ENCODE measurements at regions not wholly inside any gene's neighbourhood (a gene's known extent, or its start where the extent isn't known, plus 50 kb on each side); places are given as distances from the start of the nearest gene placed in this dataset.
"Not testable (repeated sequence)": the region's sequence is repeated elsewhere in the genome, so short reads cannot be mapped to it uniquely, and the experiment has no call there.

DNA sequence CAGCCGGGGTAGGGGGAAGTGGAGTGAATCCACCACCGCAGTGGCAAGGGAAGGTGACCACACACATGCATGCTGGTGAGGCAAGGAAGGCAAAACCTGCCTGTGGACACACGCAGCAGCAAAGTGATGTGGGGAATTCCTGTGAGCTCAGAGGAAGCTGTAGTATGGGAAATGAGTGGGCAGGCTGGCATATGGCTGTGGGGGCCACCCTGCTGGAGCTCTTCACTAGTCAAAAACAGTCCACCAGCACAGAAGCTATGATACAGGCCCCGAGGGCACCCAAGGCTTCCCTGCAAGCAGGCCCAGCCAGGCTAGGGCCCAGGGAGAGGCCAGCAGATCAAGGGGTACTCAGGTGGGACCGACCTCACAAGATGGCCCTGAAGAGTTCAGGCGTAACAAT lies 239.1 kb downstream of the CHM start:
- no peak for DNase-seq

DNA sequence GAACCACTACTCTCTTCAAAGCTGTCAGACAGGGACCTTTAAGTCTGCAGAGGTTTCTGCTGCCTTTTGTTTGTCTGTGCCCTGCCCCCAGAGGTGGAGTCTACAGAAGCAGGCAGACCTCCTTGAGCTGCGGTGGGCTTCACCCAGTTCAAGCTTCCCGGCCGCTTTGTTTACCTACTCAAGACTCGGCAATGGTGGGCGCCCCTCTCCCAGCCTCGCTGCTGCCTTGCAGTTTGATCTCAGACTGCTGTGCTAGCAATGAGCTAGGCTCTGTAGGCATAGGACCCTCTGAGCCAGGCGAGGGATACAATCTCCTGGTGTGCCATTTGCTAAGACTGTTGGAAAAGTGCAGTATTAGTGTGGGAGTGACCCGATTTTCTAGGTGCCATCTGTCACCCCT lies 275.0 kb downstream of the CHM start:
- DNase-seq, result not testable (repeated sequence)

DNA sequence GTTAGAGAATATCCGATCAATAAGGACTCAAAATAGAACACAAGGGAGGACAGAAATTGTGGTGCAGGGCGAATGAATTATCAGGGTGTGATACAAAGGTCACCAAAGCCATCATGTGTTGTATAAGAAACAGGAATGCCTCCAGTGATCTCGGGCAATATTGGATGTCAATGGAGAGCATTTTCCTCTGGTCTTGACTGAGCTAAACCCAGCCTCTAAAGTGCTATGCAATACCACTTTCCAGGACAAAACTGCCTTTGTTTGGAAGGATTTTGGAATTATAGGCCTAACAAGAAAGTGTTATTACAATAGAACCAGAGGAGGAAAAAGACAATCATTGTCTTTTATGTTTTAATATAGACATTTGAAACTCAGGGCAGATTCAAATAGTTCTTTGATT lies 281.7 kb downstream of the CHM start:
- DNase-seq, result no peak

DNA sequence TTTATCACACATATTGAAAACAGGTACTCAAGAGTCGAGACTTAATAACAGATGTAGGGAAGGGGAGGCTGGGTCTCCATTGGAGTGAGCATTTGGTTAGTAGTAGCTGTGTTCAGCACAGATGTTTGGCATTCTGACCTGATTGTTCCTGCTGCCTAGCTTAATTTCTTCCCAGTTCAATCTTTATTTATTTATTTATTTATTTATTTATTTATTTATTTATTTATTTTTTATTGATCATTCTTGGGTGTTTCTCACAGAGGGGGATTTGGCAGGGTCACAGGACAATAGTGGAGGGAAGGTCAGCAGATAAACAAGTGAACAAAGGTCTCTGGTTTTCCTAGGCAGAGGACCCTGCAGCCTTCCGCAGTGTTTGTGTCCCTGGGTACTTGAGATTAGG lies 324.3 kb downstream of the CHM start:
- not testable (repeated sequence) for DNase-seq

DNA sequence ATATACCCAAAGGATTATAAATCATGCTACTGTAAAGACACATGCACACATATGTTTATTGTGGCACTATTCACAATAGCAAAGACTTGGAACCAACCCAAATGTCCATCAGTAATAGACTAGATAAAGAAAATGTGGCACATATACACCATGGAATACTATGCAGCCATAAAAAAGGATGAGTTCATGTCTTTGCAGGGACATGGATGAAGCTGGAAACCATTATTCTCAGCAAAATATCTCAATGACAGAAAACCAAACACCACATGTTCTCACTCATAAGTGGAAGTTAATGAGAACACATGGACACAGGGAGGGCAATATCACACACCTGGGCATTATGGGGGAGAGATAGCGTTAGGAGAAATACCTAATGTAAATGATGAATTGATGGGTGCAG lies 323.8 kb upstream of the POF1B start:
- DNase-seq, result not testable (repeated sequence)

DNA sequence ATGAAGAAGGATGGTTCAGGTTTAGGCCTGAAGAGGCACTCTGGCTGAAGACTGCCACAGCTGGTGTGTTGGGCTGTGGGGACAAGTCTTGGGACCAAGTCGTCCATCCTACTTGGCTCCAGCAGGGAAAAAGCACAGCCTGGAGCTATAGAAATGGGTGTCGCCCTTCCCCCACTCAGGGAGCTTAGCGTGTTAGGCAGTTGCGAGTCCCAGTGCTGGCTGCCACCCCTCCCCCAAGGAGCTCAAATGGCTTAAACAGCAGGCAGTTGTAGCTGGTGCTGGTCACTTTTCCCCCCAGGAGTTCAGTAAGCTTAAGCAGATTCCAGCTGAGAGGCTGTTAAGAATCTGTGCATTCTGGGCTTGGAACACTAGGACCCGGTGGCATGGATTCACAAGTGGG lies 319.5 kb upstream of the POF1B start:
- no peak for DNase-seq

DNA sequence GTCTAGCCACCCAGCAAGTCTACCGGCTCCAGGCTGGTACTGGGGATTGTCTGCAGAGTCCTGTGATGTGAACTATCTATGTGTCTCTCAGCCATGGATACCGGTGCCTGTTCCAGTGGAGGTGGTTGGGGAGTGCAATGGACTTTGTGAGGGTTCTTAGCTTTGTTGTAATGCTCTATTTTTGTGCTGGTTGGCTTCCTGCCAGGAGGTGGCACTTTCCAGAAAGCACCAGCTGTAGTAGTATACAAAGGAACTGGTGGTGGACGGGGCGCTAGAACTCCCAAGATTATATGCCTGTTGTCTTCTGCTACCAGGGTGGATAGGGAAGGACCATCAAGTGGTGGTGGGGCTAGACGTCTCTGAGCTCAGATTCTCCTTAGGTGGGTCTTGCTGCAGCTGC lies 306.4 kb upstream of the POF1B start:
- no peak for DNase-seq

DNA sequence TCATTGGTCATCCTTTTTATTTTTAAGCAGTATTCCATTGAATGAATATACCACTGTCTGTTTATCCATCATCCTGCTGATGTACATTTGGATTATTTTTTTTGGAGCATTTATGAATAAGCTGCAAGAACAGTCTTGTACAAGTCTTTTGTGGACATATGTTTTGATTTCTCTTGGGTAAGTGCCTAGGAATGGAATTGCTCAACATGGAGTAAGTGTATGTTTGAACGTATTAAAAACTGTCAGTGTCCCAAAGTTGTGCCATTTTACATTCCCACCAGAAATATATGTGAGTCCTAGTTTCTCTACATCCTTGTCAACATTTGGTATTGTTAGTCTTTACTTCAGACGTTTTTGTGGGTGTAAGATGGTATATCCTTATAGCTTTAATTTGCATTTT lies 287.0 kb upstream of the POF1B start:
- DNase-seq, result no peak

DNA sequence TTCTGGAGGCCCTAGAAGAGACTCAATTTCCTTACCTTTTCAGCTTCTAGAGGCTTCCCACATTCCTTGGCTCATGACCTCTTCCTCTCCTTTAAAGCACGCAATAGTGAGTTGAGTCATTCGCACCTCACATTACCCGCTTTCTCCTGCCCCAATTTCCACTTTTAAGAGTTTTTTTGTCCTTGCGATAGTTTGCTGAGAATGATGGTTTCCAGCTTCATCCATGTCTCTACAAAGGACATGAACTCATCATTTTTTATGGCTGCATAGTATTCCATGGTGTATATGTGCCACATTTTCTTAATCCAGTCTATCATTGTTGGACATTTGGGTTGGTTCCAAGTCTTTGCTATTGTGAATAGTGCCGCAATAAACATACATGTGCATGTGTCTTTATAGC lies 284.5 kb upstream of the POF1B start:
- not testable (repeated sequence) for DNase-seq

DNA sequence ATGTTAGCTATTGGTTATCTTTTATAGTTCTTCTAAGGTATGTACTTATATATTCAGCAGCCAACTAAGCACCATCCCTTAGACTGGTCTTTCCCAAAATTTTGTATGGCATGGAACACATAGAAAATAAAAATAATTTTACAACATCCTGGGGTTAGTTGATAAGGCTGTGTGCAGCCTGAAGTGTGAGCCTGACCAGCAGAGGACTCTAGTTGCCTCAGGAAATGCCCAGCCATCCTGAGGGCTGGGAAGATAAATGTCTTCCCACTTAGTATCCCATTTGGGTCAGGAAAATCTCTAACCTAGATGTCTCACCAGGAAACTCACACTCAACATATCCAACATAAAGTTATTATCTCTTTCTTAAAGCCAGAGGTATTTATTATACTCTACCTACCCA lies 251.4 kb upstream of the POF1B start:
- DNase-seq, result no peak

DNA sequence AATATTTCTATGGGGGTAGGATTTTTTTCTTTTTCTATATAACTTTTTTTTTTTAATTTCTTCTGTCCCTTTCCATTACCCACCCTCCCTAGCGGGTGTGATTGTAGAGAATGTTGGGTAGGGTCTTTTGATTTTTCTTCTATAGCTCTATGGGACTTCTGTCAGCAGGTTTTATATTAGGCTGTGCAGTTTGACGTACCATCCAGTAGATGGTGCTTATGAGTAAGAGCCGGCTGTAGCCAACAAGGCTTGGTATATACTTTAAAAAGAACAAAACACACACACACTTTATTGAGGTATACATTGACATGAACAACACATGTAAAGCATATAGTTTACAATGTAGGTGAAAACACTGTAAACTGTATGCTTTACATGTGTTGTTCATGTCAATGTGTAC lies 247.9 kb upstream of the POF1B start:
- DNase-seq, result no peak

DNA sequence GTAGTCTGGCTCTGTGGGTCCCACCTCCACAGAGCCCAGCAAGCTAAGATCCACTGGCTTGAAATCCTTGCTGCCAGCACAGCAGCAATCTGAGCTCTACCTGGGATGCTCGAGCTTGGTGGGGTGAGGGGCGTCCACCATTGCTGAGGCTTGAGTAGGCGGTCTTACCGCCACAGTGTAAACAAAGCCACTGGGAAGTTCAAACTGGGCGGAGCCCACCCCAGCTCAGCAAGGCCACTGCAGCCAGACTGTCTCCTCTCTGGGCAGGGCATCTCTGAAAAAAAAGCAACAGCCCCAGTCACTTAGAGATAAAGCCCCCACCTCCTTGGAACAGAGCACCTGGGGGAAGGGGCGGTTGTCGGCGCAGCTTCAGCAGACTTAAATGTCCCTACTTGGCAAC lies 243.2 kb upstream of the POF1B start:
- no peak for DNase-seq

DNA sequence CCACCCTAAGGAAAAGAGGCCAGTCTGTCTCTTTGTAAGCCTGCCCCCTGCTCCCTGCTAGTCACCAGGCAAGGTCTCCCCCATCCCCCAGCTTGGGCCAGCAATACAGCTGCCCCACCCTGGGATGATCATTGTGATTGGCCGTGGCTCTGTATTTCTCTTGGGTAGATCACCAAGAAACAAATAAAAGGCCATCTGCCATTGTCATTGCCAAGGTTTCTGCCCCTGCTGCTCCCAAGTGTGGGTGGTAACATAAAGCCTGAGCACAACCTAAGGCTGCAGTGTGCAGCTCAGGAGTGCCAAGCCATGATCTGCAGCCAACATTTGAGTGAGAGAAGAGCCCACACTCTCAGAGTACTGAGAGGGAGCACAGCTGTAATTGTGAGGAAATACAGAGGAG lies 241.0 kb upstream of the POF1B start:
- DNase-seq, result no peak

DNA sequence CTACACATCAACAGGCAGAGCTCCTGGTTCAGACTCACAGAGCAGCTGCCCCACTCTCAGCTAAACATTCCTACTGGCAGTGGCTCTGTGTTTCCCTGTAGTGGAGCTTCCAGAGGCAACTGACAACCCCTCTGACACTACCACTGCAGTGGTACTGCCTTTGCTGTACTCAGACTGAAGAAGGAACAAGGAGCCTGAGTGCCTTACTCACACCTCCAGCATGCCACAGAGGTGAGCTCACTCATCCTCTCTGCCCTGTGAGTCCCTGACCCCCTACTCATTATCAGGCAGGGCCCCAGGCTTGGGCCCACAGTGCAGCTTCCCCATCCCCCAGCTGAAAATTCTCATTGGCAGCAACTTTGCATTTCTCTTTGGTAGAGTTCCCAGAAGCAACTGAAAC lies 240.5 kb upstream of the POF1B start:
- DNase-seq, result no peak

DNA sequence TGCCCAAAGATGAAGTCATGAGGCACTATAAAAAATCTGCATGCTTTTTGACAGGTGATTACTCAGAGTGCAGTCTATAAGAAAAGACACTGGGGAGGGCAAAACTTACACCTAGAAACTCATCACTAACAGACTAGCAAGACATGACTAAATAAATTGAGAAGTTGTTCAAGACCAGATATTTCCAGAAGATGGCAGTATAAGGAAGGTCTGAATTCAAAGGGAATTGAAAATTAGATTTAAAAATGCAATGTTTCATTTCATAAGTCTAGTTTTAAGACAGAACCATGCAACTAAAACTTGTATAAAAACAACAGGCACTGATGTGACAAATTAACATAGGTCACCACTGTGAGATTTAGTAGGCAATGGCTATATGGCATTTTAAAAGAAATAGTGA lies 232.5 kb upstream of the POF1B start:
- peak; percentile 0 for DNase-seq

DNA sequence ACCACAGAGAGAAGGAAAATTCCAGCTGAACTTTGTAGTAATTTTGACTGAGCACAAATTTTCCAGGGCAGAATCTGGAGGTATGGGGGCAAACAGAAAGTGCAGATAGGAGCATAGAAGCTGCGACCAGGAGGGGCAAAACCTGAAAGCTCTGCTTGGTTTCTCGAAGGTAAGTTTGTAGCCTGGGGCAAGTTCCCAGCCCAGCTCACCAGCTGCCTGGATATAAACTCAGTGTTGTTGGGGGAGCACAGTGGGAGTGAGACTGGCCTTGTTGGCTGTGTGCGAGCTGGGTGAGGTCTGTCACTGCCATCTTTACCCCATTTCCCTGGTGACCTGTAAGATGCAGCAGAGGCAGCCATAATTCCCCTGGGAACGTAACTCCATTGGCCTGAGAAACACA lies 213.5 kb upstream of the POF1B start:
- DNase-seq, result no peak

DNA sequence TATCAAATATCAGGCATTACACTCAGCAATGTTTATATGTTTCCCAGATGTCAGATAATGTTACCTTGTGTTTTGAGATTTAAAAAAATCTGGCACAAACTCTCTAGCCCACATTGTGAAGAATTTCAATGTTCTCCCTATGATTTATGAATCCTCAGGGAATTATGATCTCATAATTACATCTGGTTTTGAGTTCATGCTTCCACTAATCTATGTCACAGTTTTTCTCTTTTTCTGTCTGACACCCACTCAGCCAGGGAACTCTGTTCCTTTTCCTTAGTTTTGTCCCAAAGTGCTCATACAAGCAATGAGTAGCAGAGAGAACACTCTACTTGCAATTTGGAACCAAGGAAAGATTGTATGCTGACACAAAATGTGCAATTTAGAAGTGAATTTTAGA lies 212.1 kb upstream of the POF1B start:
- no peak for DNase-seq

DNA sequence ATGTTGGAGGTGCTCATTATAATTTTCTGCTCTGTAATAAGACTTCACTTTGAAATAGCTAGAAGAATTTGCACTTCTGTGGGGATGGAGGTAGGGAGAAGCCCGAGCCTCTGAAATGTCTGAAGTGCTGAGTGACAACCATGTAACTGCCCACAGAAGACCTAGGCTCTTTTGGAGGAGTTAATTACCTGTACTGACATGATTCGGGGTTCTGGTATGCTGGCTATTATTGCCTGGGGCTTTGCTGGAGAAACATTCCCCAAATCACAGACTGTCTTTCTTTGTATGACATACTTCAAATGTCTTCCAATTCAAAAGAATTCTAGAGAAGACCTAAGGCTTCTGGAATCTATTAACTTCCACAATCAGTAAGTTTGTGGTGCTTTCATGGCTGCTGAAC lies 211.2 kb upstream of the POF1B start:
- DNase-seq, result no peak

DNA sequence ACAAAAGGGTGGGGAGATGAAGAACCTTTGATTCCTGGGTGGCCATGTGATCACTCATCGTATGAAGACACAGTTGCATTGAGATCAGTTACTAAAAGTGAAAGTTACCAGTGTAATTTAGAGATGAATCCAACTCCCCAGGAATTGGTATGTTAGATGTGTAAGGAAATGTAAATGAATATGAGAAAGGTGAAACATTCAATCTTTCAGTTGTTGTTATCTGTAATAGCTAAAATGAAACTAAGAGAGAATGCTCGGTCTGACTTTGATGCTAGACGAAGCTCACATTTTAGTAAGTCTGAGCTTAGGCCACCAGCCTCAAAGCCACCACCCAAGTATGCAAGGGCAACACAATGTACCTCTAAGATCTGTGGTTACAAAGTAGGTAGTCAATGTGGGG lies 194.3 kb upstream of the POF1B start:
- DNase-seq, result no peak

DNA sequence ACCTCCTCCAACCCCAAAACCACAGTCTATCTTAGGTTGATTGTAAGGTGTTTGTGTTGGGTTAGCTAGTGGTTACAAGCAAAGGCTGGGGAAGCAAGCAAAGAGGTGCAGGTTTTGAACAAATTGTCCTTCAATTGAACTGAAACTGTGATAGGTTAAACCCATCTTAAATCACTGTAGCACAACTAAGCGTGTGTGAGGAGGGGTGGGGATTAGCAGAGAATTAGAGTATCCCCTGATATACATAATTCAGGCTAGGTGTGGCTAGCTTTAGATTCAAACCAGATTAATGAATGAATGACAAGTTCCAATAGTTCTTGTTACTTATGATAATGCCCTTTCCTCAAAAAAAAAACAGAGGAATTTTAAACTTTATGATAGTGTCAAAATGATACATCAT lies 191.0 kb upstream of the POF1B start:
- no peak for DNase-seq

DNA sequence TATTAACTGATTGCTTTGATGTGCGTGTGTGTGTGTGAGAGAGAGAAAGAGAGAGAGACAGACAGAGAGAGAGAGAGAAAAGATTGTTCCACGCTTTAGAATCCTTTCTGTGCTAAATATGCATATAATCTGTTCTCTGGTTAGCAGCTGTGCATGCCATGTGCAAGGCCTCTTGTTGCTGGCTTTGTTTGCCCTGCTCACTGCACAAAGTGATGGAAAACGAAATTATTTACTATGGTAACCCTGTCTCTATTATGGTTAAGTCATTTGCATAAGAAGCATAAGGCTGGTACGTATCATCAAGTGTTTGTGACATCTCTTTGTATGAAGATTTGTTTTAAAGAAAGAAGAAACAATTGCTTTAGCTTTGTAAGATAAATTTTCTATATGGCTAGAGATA lies 190.2 kb upstream of the POF1B start:
- no peak for DNase-seq

DNA sequence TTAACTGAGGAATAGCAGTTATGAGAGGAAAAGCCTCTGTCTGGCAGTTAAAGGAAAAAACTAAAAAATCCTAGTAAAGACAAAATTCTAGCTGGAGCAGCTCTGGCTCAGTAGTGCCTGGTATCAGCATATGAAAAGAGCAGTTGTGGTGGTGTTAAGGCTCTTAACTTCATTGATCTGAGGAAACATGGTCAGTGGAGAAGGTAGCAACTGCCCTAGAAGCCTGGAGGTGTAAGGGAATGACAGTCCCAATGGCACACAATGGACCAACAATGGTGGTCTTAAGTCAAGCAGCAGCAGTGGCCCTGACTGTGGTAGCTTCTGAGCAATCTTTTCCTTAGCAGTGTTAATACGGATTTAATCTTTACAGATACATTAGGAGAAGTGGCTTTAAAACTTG lies 189.6 kb upstream of the POF1B start:
- DNase-seq, result no peak

DNA sequence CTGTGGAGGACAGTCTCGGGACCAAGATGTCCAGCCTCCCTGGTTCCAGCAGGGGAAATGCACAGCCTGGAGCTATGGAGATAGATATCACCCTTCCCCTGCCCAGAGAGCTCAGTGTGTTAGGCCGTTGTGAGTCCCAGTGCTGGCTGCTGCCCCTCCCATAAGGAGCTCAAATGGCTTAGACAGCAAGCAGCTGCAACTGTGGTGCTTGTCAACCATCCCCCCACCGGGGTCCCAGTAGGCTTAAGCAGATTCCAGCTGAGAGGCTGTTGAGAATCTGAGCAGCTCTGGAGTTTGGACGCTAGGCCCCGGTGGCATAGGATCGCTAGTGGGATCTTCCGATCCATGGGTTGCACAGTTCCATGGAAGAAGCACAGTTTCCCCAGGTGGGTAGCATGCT lies 181.8 kb upstream of the POF1B start:
- DNase-seq, result no peak

DNA sequence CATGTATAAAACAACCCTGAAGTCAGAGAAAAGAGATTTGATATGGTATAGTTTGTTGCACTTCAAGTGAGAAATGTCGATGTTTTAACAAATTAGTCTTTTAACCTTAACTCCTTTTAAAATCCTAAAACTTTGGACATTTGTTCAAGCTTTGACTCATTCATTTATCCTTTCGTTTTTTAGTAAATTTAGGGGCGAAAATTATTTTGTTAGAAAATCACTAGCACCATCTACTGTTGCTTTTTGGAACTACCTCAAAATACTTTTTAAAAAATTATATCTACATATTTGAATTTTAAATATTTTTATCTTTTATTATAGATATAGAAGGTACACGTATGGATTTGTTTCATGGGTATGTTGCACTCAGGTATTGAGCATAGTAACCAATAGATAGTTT lies 165.1 kb upstream of the POF1B start:
- peak; percentile 1 for DNase-seq

DNA sequence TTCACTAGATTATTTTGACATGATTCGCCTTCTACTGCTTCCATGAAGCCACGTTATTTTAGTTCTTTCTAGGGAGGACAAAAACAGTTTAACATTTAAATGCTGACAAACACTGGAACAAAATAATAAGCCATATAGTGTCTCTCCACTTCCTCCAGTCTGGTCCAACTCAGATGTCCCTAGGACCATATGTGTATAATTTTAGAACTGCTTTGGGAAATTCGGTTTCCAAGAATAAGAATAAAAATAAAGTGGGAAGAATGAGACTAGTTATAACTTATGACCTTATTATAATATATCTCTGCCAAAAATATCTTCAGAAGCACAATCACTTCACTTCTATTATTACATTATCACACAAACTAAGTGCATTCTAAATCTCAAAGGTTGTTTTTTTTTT lies 164.4 kb upstream of the POF1B start:
- no peak for DNase-seq

DNA sequence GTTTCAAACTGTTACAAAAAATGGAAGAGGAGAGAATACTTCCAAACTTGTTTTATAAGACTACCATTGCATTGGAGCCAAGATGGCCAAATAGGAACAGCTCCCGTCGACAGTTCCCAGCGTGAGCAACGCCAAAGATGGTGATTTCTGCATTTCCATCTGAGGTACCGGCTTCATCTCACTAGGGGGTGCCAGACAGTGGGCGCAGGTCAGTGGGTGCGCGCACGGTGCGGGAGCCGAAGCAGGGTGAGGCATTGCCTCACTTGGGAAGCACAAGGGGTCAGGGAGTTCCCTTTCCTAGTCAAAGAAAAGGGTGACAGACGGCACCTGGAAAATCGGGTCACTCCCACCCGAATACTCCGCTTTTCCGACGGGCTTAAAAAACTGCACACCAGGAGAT lies 149.7 kb upstream of the POF1B start:
- DNase-seq, result not testable (repeated sequence)

All from fibroblast of upper back skin (primary cell).